ENCODE measurements at regions not wholly inside any gene's neighbourhood (a gene's known extent, or its start where the extent isn't known, plus 50 kb on each side); places are given as distances from the start of the nearest gene placed in this dataset.

DNA sequence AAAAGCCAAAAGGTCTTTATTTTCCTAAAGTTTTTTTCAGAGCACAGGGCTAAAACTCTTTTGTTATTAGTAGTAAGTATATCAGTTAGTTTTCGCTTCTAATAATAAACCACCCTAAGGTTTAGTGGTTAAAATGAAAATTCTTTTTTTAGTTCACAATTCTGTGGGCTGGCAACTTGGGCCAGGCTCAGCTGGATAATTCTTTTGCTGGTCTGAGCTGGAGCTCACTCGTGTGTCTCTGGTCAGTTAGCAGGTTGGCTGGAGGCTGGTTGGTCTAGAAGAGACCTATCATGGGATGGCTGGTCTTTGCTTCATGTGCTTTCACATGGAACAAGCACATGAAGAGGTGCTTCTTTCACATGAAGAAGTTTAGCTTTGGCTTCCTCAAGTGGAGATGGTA lies 227.1 kb upstream of the LCORL start:
- Histone ChIP-seq H3K27ac (ENCODE audit: low read length, poor library complexity, severe bottlenecking) (no peak overlapping the region), H3K9ac (ENCODE audit: low read length) (no peak overlapping the region), H3K18ac (ENCODE audit: low read depth in 1 of 2, low read length in 2 of 2) (no peak overlapping the region), H3K27me3 (ENCODE audit: control insufficient read depth in 1 of 2, insufficient read depth in 1 of 2, low read length in 2 of 2) (no peaks in the 10 kb centered on the region), H2BK5ac (ENCODE audit: low read depth, low read length, poor library complexity, severe bottlenecking) (no peak overlapping the region), H2AFZ (ENCODE audit: low read depth, low read length) (no peak overlapping the region), H3K4ac (ENCODE audit: low read depth in 1 of 2, low read length in 2 of 2) (no peak overlapping the region), H2BK15ac (ENCODE audit: low read depth, poor library complexity, severe bottlenecking) (no peak overlapping the region), H2AK5ac (ENCODE audit: low read length, severe bottlenecking) (no peak overlapping the region), H3K9me3 (ENCODE audit: control insufficient read depth, low read length) (no peaks in the 10 kb centered on the region), H3K23ac (ENCODE audit: low read length in 2 of 2) (no peak overlapping the region), H4K8ac (ENCODE audit: low read length) (no peak overlapping the region), H3K4me1 (ENCODE audit: control insufficient read depth, insufficient read depth, low read depth, low read length) (no peaks in the 10 kb centered on the region), H3K4me2 (ENCODE audit: low read length, poor library complexity, severe bottlenecking) (no peak overlapping the region), H3K79me1 (replicated peaks; ENCODE audit: low read length, poor library complexity, severe bottlenecking) (no peaks in the 10 kb centered on the region), H2BK120ac (ENCODE audit: low read depth, low read length) (no peak overlapping the region), H2BK12ac (ENCODE audit: low read length in 2 of 2) (no peak overlapping the region), H3K14ac (ENCODE audit: low read length in 2 of 2) (no peak overlapping the region), H4K91ac (ENCODE audit: low read length) (no peak overlapping the region), H3K36me3 (ENCODE audit: control insufficient read depth in 1 of 2, insufficient read depth in 2 of 2, low read depth in 1 of 2, low read length in 2 of 2) (no peaks in the 10 kb centered on the region), H3K4me3 (ENCODE audit: insufficient read depth in 1 of 2, low read depth in 1 of 2, low read length in 2 of 2) (no peak overlapping the region)
- 40% methylated on average over 1 of the region's 2 CpGs for WGBS
- no peak for DNase-seq

- H2BK5ac ChIP-seq (ENCODE audit: low read depth, low read length, poor library complexity, severe bottlenecking) = no peak overlapping the region
- H2BK15ac ChIP-seq (ENCODE audit: low read depth, poor library complexity, severe bottlenecking) = no peak overlapping the region
- no peaks in the 10 kb centered on the region for H3K27me3 ChIP-seq (ENCODE audit: control insufficient read depth in 1 of 2, insufficient read depth in 1 of 2, low read length in 2 of 2)
- no peak for DNase-seq
- no peaks in the 10 kb centered on the region for H3K4me1 ChIP-seq (ENCODE audit: control insufficient read depth, insufficient read depth, low read depth, low read length)
- H2AK5ac ChIP-seq (ENCODE audit: low read length, severe bottlenecking) = no peak overlapping the region
- no peak overlapping the region for H2AFZ ChIP-seq (ENCODE audit: low read depth, low read length)
- H3K14ac ChIP-seq (ENCODE audit: low read length in 2 of 2) = no peak overlapping the region
- 65% methylated on average over 2 of the region's 4 CpGs for WGBS
- H3K4ac ChIP-seq (ENCODE audit: low read depth in 1 of 2, low read length in 2 of 2) = no peak overlapping the region
- H3K27ac ChIP-seq (ENCODE audit: low read length, poor library complexity, severe bottlenecking) = no peak overlapping the region
- no peak overlapping the region for H3K4me3 ChIP-seq (ENCODE audit: insufficient read depth in 1 of 2, low read depth in 1 of 2, low read length in 2 of 2)
- no peak overlapping the region for H4K91ac ChIP-seq (ENCODE audit: low read length)
- H3K9me3 ChIP-seq (ENCODE audit: control insufficient read depth, low read length) = no peaks in the 10 kb centered on the region
- H3K23ac ChIP-seq (ENCODE audit: low read length in 2 of 2) = no peak overlapping the region
- no peak overlapping the region for H3K18ac ChIP-seq (ENCODE audit: low read depth in 1 of 2, low read length in 2 of 2)
- H2BK120ac ChIP-seq (ENCODE audit: low read depth, low read length) = no peak overlapping the region
- H3K79me1 ChIP-seq (replicated peaks; ENCODE audit: low read length, poor library complexity, severe bottlenecking) = no peaks in the 10 kb centered on the region
- no peak overlapping the region for H3K9ac ChIP-seq (ENCODE audit: low read length)
- no peak overlapping the region for H3K4me2 ChIP-seq (ENCODE audit: low read length, poor library complexity, severe bottlenecking)
- no peaks in the 10 kb centered on the region for H3K36me3 ChIP-seq (ENCODE audit: control insufficient read depth in 1 of 2, insufficient read depth in 2 of 2, low read depth in 1 of 2, low read length in 2 of 2)
- no peak overlapping the region for H4K8ac ChIP-seq (ENCODE audit: low read length)
- no peak overlapping the region for H2BK12ac ChIP-seq (ENCODE audit: low read length in 2 of 2)
These were observed 225.6 kb upstream of the LCORL start for GRCh38 chr4:18247189-18247588.

DNA sequence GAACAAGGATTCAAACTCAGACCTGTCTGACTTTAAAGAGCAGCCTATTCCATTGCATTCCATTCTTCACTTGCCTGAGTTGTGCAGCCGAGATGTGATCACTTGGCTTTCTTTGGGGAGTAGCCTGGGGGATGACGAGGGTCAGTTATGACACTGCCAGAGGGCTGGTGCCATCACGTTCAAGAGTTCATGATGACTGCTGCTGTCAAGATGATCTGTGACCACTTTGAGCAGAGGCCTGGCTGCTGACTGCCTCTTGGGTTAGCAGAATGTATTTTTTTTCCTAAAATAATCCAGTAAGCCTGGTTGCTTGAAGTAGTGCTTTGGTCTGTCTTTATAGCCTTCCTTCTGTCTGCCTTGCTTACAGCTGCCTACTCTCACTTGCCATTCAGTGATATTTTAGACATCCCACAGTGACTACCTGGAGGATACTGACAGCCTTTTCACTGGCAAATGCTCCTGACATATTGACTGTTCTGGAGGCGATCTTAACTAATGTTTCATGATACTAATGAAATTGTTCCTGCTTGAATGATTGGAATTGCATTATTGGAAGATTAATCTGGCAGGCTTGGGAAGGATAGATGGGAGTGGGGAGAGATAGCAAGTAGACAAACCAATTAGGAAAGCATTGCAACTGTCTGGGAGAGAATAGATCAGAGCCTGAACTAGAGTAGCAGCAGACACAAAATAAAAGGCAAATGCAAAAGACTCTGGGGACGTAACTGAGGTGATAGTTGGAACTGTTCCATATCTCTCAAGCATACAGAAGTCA lies 221.6 kb upstream of the LCORL start:
- no peak overlapping the region for H2BK12ac ChIP-seq (ENCODE audit: low read length in 2 of 2)
- H3K4me1 ChIP-seq (ENCODE audit: control insufficient read depth, insufficient read depth, low read depth, low read length) = no peaks in the 10 kb centered on the region
- no peak overlapping the region for H3K4ac ChIP-seq (ENCODE audit: low read depth in 1 of 2, low read length in 2 of 2)
- no peak overlapping the region for H3K18ac ChIP-seq (ENCODE audit: low read depth in 1 of 2, low read length in 2 of 2)
- H3K27ac ChIP-seq (ENCODE audit: low read length, poor library complexity, severe bottlenecking) = no peak overlapping the region
- no peak overlapping the region for H2BK120ac ChIP-seq (ENCODE audit: low read depth, low read length)
- no peak overlapping the region for H3K4me2 ChIP-seq (ENCODE audit: low read length, poor library complexity, severe bottlenecking)
- no peak overlapping the region for H2BK15ac ChIP-seq (ENCODE audit: low read depth, poor library complexity, severe bottlenecking)
- H4K91ac ChIP-seq (ENCODE audit: low read length) = no peak overlapping the region
- no peaks in the 10 kb centered on the region for H3K27me3 ChIP-seq (ENCODE audit: control insufficient read depth in 1 of 2, insufficient read depth in 1 of 2, low read length in 2 of 2)
- no peak for DNase-seq
- H3K79me1 ChIP-seq (replicated peaks; ENCODE audit: low read length, poor library complexity, severe bottlenecking) = no peaks in the 10 kb centered on the region
- no peak overlapping the region for H3K23ac ChIP-seq (ENCODE audit: low read length in 2 of 2)
- H3K36me3 ChIP-seq (ENCODE audit: control insufficient read depth in 1 of 2, insufficient read depth in 2 of 2, low read depth in 1 of 2, low read length in 2 of 2) = no peaks in the 10 kb centered on the region
- no peak overlapping the region for H2AFZ ChIP-seq (ENCODE audit: low read depth, low read length)
- H3K4me3 ChIP-seq (ENCODE audit: insufficient read depth in 1 of 2, low read depth in 1 of 2, low read length in 2 of 2) = no peak overlapping the region
- H4K8ac ChIP-seq (ENCODE audit: low read length) = no peak overlapping the region
- no peaks in the 10 kb centered on the region for H3K9me3 ChIP-seq (ENCODE audit: control insufficient read depth, low read length)
- no peak overlapping the region for H3K14ac ChIP-seq (ENCODE audit: low read length in 2 of 2)
- no peak overlapping the region for H2AK5ac ChIP-seq (ENCODE audit: low read length, severe bottlenecking)
- H3K9ac ChIP-seq (ENCODE audit: low read length) = no peak overlapping the region
- 34% methylated on average over 5 of the region's 5 CpGs for WGBS
- no peak overlapping the region for H2BK5ac ChIP-seq (ENCODE audit: low read depth, low read length, poor library complexity, severe bottlenecking)

- no peak overlapping the region for H3K18ac ChIP-seq (ENCODE audit: low read depth in 1 of 2, low read length in 2 of 2)
- no peak overlapping the region for H3K4ac ChIP-seq (ENCODE audit: low read depth in 1 of 2, low read length in 2 of 2)
- no peak overlapping the region for H2BK5ac ChIP-seq (ENCODE audit: low read depth, low read length, poor library complexity, severe bottlenecking)
- no peak overlapping the region for H2AFZ ChIP-seq (ENCODE audit: low read depth, low read length)
- H4K91ac ChIP-seq (ENCODE audit: low read length) = no peak overlapping the region
- no peak overlapping the region for H3K4me2 ChIP-seq (ENCODE audit: low read length, poor library complexity, severe bottlenecking)
- no peak overlapping the region for H4K8ac ChIP-seq (ENCODE audit: low read length)
- H3K27me3 ChIP-seq (ENCODE audit: control insufficient read depth in 1 of 2, insufficient read depth in 1 of 2, low read length in 2 of 2) = no peaks in the 10 kb centered on the region
- H3K27ac ChIP-seq (ENCODE audit: low read length, poor library complexity, severe bottlenecking) = no peak overlapping the region
- no peak overlapping the region for H3K23ac ChIP-seq (ENCODE audit: low read length in 2 of 2)
- H3K9ac ChIP-seq (ENCODE audit: low read length) = no peak overlapping the region
- H2BK120ac ChIP-seq (ENCODE audit: low read depth, low read length) = no peak overlapping the region
- H3K79me1 ChIP-seq (replicated peaks; ENCODE audit: low read length, poor library complexity, severe bottlenecking) = no peaks in the 10 kb centered on the region
- no peaks in the 10 kb centered on the region for H3K4me1 ChIP-seq (ENCODE audit: control insufficient read depth, insufficient read depth, low read depth, low read length)
- no peak overlapping the region for H3K14ac ChIP-seq (ENCODE audit: low read length in 2 of 2)
- H3K4me3 ChIP-seq (ENCODE audit: insufficient read depth in 1 of 2, low read depth in 1 of 2, low read length in 2 of 2) = no peak overlapping the region
- H2BK15ac ChIP-seq (ENCODE audit: low read depth, poor library complexity, severe bottlenecking) = no peak overlapping the region
- WGBS = no CpG with 5 or more reads among the region's 1 CpG
- no peak overlapping the region for H2BK12ac ChIP-seq (ENCODE audit: low read length in 2 of 2)
- DNase-seq = no peak
- no peaks in the 10 kb centered on the region for H3K36me3 ChIP-seq (ENCODE audit: control insufficient read depth in 1 of 2, insufficient read depth in 2 of 2, low read depth in 1 of 2, low read length in 2 of 2)
- H2AK5ac ChIP-seq (ENCODE audit: low read length, severe bottlenecking) = no peak overlapping the region
- H3K9me3 ChIP-seq (ENCODE audit: control insufficient read depth, low read length) = no peaks in the 10 kb centered on the region
These were observed 220.2 kb upstream of the LCORL start for GRCh38 chr4:18241727-18242126.

Measured in mesenchymal stem cell (in vitro differentiated cells and primary cell).